Fibroblast of lung (primary cell): ENCODE measurements at regions not wholly inside any gene's neighbourhood (a gene's known extent, or its start where the extent isn't known, plus 50 kb on each side); places are given as distances from the start of the nearest gene placed in this dataset.

Experiments used
- EZH2 ChIP-seq: IDR thresholded peaks from 2 replicates; pipeline ENCODE4 v1.5.1; 2012; ENCODE audit warnings: low read length, control low read depth, mild to moderate bottlenecking; ENCODE audit errors: missing control alignments
- TF ChIP-seq, protein P1 (sequence below), 2 donors: IDR thresholded peaks in 1 of 2; conservative IDR thresholded peaks in 1 of 2; 1 replicate in 1 of 2; 2 replicates in 1 of 2; pipeline ENCODE4 v1.5.1; 2011 to 2012; ENCODE audit warnings: low read length in 2 of 2, control low read depth in 1 of 2, inconsistent platforms in 1 of 2, low read depth in 1 of 2, mild to moderate bottlenecking in 1 of 2

DNA sequence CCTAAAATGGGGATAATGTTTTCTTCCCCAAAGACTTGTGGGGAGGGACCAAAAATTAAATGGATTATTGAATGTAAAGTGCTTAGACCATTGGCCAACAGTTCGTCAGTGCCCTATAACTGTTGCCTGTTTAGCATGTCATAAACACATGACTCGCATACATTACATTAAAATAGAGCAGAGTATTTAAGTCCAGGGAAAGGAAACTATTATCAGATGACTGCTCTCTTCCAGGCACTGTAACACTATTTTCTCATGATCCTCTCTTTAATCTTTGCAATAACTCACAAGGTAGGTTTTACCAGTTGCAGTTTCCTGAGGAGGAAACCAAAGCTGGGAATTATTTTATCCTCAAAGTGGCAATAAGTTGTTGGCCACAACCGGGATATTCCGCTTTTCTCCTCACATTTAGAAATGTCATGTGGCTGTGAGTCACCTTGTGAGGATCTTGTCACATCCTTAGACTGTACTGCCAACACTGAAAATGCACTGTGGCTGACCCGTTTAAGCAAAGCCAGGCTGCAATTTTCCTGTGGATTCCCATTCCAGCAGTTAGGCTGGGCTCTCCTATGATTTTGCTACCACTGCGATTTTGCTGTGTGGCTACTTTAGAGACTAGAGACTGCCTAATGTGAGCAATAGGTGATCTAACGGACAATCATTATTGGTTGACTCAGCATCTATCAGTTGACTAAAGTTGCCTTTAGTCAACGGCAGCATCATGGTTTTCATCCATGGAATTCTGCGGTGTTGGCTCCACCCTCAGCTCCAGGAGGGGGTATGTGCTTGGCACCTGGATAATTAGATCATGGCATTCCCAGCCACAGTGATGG, 58.3 kb upstream of the DHX40 start:
- TF ChIP-seq, protein P1, sequence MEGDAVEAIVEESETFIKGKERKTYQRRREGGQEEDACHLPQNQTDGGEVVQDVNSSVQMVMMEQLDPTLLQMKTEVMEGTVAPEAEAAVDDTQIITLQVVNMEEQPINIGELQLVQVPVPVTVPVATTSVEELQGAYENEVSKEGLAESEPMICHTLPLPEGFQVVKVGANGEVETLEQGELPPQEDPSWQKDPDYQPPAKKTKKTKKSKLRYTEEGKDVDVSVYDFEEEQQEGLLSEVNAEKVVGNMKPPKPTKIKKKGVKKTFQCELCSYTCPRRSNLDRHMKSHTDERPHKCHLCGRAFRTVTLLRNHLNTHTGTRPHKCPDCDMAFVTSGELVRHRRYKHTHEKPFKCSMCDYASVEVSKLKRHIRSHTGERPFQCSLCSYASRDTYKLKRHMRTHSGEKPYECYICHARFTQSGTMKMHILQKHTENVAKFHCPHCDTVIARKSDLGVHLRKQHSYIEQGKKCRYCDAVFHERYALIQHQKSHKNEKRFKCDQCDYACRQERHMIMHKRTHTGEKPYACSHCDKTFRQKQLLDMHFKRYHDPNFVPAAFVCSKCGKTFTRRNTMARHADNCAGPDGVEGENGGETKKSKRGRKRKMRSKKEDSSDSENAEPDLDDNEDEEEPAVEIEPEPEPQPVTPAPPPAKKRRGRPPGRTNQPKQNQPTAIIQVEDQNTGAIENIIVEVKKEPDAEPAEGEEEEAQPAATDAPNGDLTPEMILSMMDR (conservative IDR thresholded peaks at IDR 0.05 in 1 of 2, IDR thresholded peaks at IDR 0.05 in 1 of 2; ENCODE audit: low read depth in 1 of 2, low read length in 2 of 2) = no peak
- TF ChIP-seq EZH2 = no peak
